Fibroblast of villous mesenchyme (primary cell): ENCODE measurements at regions not wholly inside any gene's neighbourhood (a gene's known extent, or its start where the extent isn't known, plus 50 kb on each side); places are given as distances from the start of the nearest gene placed in this dataset.
"Not testable (repeated sequence)": the region's sequence is repeated elsewhere in the genome, so short reads cannot be mapped to it uniquely, and the experiment has no call there.

ENCODE experiments used
- DNase-seq: peaks from one replicate; pipeline ENCODE4 v3.0.0-alpha.2; 2010; ENCODE audit warnings: low read depth
- H3K4me3 ChIP-seq: 2 replicates; pipeline ENCODE4 v1.5.1; 2011; ENCODE audit warnings: low read depth, mild to moderate bottlenecking, low read length
- CTCF ChIP-seq: IDR thresholded peaks from 2 replicates; pipeline ENCODE4 v1.5.1; 2012; ENCODE audit warnings: low read depth, mild to moderate bottlenecking, low read length; ENCODE audit not compliant: insufficient read depth

- no peak for DNase-seq
- no peak overlapping the region for H3K4me3 ChIP-seq
- TF ChIP-seq CTCF, result peak; percentile 1
Measured at GRCh38 chr5:53733853-53734252, 173.4 kb downstream of the NDUFS4 start.

DNA sequence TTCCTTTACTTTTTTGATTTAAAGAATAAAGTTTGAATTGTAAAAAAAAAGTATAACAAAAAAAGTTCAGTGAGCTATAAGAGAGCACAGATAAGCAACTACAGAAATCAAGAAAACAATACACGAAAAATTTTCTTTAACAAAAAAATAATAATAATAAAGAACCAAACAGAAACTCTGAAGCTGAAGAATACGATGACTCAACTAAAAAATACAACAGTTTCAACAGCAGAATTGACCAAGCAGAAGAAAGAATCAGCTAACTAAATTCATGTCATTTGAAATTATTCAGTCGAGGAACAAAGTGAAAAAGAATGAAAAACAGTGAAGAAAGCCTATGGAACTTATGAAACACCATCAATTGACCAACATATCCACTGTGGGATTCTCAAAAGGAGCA, 177.7 kb downstream of the NDUFS4 start:
- no peak for DNase-seq
- no peak overlapping the region for H3K4me3 ChIP-seq
- TF ChIP-seq CTCF, result no peak

GRCh38 chr5:53739111-53739510, 178.7 kb downstream of the NDUFS4 start:
- H3K4me3 ChIP-seq, result no peak overlapping the region
- TF ChIP-seq CTCF, result no peak
- DNase-seq, result no peak

GRCh38 chr5:53749621-53750020, 189.2 kb downstream of the NDUFS4 start:
- no peak for TF ChIP-seq CTCF
- H3K4me3 ChIP-seq, result no peak overlapping the region
- peak; percentile 62 for DNase-seq

DNA sequence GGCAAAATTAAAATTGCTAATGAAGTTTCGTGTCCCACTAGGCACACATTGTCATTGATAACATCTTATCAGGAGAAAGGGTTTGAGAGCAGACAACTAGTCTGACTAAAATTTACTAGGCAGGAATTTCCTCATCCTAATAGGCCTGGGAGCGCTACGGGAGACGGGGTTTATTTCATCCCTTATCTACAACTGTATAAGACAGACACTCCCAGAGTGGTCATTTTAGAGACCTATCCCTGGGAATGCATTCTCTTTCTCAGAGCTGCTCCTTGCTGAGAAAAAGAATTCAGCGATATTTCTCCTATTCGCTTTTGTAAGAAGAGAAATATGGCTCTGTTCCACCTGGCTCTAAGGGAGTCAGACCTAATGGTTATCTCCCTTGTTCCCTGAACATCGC, 191.8 kb downstream of the NDUFS4 start:
- DNase-seq, H3K4me3 ChIP-seq: not testable (repeated sequence)

GRCh38 chr5:53766673-53767072, 206.2 kb downstream of the NDUFS4 start:
- TF ChIP-seq CTCF, result no peak
- DNase-seq, result no peak

DNA sequence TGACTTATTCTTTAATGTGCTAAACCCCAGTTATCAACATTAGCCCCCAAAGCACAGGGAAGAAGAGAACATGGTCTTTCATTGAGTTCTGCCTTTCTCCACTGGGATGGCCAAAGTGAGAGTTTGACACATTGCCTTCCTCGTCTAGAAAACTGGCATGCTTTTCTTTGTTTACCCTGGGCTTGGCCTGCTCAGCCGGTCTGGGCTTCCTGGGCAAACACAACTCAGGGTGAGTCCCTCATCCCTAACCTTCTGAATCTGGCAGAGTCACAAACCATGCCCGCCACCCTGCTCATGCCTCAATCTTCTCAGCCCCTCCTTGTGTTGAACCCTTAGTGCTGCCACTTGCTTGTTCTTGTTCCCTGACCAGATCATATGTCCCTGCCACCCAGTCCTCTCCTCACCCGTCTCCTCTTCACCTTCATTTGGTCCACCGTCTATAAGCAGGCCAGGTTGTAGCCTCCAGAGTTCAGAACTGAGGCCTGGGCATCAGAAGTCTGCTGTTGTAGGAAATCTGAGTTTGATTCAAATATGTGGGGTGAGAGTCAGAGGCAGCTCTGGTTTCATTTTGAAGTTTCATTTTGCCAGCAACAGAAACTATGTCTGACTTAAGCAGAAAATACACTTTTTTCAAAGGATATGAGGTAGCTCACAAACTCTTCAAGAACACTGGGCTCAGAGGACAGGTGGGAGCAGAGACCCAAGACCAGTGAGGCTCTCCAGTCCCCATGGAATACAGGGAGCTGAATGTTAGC, 217.6 kb downstream of the NDUFS4 start:
- H3K4me3 ChIP-seq, result no peak overlapping the region
- no peak for TF ChIP-seq CTCF
- no peak for DNase-seq

More at GRCh38 chr5:53766673-53767072, 206.2 kb downstream of the NDUFS4 start:
- H3K4me3 ChIP-seq, result no peak overlapping the region
